ENCODE measurements at regions not wholly inside any gene's neighbourhood (a gene's known extent, or its start where the extent isn't known, plus 50 kb on each side); places are given as distances from the start of the nearest gene placed in this dataset.
A peak's percentile ranks its signal among the peaks of the same experiment; 100 is the strongest.

- H3K79me2 ChIP-seq (ENCODE audit: control insufficient read depth, insufficient read depth, low read length) = peaks cover 71% of the 10 kb centered on the region
- H3K4me1 ChIP-seq (ENCODE audit: control insufficient read depth, extremely low read depth, insufficient read depth, low read length) = peaks cover 88% of the 10 kb centered on the region
- H3K9me1 ChIP-seq (ENCODE audit: control insufficient read depth, extremely low read depth, insufficient read depth, low read length) = peaks cover 2% of the 10 kb centered on the region
- H3K27me3 ChIP-seq (ENCODE audit: control insufficient read depth, extremely low read depth, insufficient read depth, low read length) = no peaks in the 10 kb centered on the region
- no peak for TF ChIP-seq EZH2 (IDR thresholded peaks at IDR 0.05; ENCODE audit: low read length)
- TF ChIP-seq, protein P1, sequence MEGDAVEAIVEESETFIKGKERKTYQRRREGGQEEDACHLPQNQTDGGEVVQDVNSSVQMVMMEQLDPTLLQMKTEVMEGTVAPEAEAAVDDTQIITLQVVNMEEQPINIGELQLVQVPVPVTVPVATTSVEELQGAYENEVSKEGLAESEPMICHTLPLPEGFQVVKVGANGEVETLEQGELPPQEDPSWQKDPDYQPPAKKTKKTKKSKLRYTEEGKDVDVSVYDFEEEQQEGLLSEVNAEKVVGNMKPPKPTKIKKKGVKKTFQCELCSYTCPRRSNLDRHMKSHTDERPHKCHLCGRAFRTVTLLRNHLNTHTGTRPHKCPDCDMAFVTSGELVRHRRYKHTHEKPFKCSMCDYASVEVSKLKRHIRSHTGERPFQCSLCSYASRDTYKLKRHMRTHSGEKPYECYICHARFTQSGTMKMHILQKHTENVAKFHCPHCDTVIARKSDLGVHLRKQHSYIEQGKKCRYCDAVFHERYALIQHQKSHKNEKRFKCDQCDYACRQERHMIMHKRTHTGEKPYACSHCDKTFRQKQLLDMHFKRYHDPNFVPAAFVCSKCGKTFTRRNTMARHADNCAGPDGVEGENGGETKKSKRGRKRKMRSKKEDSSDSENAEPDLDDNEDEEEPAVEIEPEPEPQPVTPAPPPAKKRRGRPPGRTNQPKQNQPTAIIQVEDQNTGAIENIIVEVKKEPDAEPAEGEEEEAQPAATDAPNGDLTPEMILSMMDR (optimal IDR thresholded peaks at IDR 0.05 in 1 of 3, IDR thresholded peaks at IDR 0.05 in 1 of 3, conservative IDR thresholded peaks at IDR 0.05 in 1 of 3; ENCODE audit: extremely low read depth in 1 of 3, insufficient read depth in 2 of 3, low read length in 3 of 3) = no peak
- H3K4me2 ChIP-seq (ENCODE audit: control insufficient read depth, extremely low read depth, insufficient read depth, low read depth, low read length) = no peak overlapping the region
- H3K9me3 ChIP-seq (ENCODE audit: control insufficient read depth, low read depth, low read length) = no peaks in the 10 kb centered on the region
- no peak overlapping the region for H3K9ac ChIP-seq (ENCODE audit: control insufficient read depth, extremely low read depth, insufficient read depth, low read length)
- dilution Hi-C loops (cut with MboI; ENCODE audit: extremely low pct_ligation_motif_present, low sequenced_read_pairs) = no loop called here
- peaks cover 3 to 9% of the 10 kb centered on the region in 2 experiments for H3K36me3 ChIP-seq (ENCODE audit: control insufficient read depth in 2 of 2, extremely low read depth in 1 of 2, insufficient read depth in 2 of 2, low read length in 2 of 2)
- H3K27ac ChIP-seq (ENCODE audit: control insufficient read depth, insufficient read depth, low read length) = peak overlapping the region; percentile 89
- H4K20me1 ChIP-seq (ENCODE audit: control insufficient read depth, extremely low read depth, insufficient read depth, low read length) = no peaks in the 10 kb centered on the region
- no peak for DNase-seq (ENCODE audit: low read depth, low spot score)
- no peak overlapping the region for H2AFZ ChIP-seq (ENCODE audit: control insufficient read depth, low read length)
- no peak overlapping the region for H3K4me3 ChIP-seq (ENCODE audit: control insufficient read depth in 2 of 3, extremely low read depth in 1 of 3, insufficient read depth in 2 of 3, low read depth in 1 of 3, low read length in 3 of 3)
- no peak for FAIRE-seq
Observed at GRCh38 chr1:39128126-39128525, 76.4 kb upstream of the MACF1 start.

DNA sequence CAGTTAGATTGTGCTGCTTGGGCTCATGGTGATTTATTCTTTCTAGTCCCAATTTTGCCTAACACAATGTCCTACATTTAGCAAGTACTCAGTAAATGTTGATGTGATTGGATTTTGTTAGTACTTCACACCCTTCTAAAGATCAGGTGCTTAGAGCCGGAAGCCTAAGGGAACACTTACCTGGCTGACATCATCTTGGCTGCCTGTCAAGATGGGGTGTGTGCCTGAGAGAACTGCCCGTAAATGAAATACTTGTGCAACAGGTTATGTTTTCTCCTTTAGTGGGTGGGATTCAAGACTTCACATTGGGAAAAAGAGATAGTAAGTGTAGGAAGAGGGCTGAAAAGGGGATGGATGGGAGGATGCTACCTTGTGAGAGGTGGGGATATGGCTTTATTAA, 75.5 kb upstream of the MACF1 start:
- FAIRE-seq = peak; percentile 87
- TF ChIP-seq EZH2 (IDR thresholded peaks at IDR 0.05; ENCODE audit: low read length) = no peak
- TF ChIP-seq, protein P1 (optimal IDR thresholded peaks at IDR 0.05 in 1 of 3, IDR thresholded peaks at IDR 0.05 in 1 of 3, conservative IDR thresholded peaks at IDR 0.05 in 1 of 3; ENCODE audit: extremely low read depth in 1 of 3, insufficient read depth in 2 of 3, low read length in 3 of 3) = no peak
- Histone ChIP-seq H3K9ac (ENCODE audit: control insufficient read depth, extremely low read depth, insufficient read depth, low read length) (peak overlapping the region; percentile 74), H3K79me2 (ENCODE audit: control insufficient read depth, insufficient read depth, low read length) (peaks cover 71% of the 10 kb centered on the region), H3K9me1 (ENCODE audit: control insufficient read depth, extremely low read depth, insufficient read depth, low read length) (peaks cover 2% of the 10 kb centered on the region), H3K4me1 (ENCODE audit: control insufficient read depth, extremely low read depth, insufficient read depth, low read length) (peaks cover 96% of the 10 kb centered on the region), H3K27me3 (ENCODE audit: control insufficient read depth, extremely low read depth, insufficient read depth, low read length) (no peaks in the 10 kb centered on the region), H3K9me3 (ENCODE audit: control insufficient read depth, low read depth, low read length) (no peaks in the 10 kb centered on the region), H3K27ac (ENCODE audit: control insufficient read depth, insufficient read depth, low read length) (peak overlapping the region; percentile 89), H2AFZ (ENCODE audit: control insufficient read depth, low read length) (no peak overlapping the region), H4K20me1 (ENCODE audit: control insufficient read depth, extremely low read depth, insufficient read depth, low read length) (no peaks in the 10 kb centered on the region), H3K36me3 (ENCODE audit: control insufficient read depth in 2 of 2, extremely low read depth in 1 of 2, insufficient read depth in 2 of 2, low read length in 2 of 2) (peaks cover 3 to 9% of the 10 kb centered on the region in 2 experiments), H3K4me3 (ENCODE audit: control insufficient read depth in 2 of 3, extremely low read depth in 1 of 3, insufficient read depth in 2 of 3, low read depth in 1 of 3, low read length in 3 of 3) (peak overlapping the region in 2 of 3 experiments; percentile 49 to 50), H3K4me2 (ENCODE audit: control insufficient read depth, extremely low read depth, insufficient read depth, low read depth, low read length) (peak overlapping the region; percentile 73)
- no peak for DNase-seq (ENCODE audit: low read depth, low spot score)
- dilution Hi-C loops (cut with MboI; ENCODE audit: extremely low pct_ligation_motif_present, low sequenced_read_pairs) = no loop called here
